Glomerular visceral epithelial cell (primary cell): ENCODE measurements at regions not wholly inside any gene's neighbourhood (a gene's known extent, or its start where the extent isn't known, plus 50 kb on each side); places are given as distances from the start of the nearest gene placed in this dataset.
A peak's percentile ranks its signal among the peaks of the same experiment; 100 is the strongest.

Experiments used
- DNase-seq: peaks from one replicate; pipeline ENCODE4 v3.0.0-alpha.2; 2016; ENCODE audit errors: extremely low spot score

DNA sequence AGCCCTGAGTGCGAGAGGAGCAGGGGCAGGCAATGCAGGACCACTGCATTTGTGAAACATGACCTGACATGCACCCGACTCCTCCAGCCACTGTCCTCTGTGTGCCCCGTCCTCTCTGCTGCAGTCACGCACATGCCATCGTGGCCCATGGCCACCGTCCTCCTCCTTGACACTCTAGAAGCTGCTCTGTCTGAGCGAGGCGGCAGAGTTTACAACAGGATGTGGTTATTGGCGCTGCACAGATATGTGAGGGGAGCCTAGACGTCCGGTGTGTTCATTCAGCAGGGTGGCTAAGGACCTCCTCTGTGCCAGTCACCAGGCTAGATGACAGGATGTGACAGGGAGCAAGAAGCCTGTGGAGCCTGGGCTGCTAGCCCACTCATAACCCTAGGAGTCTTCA lies 277.8 kb downstream of the FOXO1 start:
- peak; percentile 43 for DNase-seq

GRCh38 chr13:40389081-40389641 lies 277.3 kb downstream of the FOXO1 start:
- DNase-seq, result no peak

GRCh38 chr13:40390401-40390916 lies 276.0 kb downstream of the FOXO1 start:
- no peak for DNase-seq

DNA sequence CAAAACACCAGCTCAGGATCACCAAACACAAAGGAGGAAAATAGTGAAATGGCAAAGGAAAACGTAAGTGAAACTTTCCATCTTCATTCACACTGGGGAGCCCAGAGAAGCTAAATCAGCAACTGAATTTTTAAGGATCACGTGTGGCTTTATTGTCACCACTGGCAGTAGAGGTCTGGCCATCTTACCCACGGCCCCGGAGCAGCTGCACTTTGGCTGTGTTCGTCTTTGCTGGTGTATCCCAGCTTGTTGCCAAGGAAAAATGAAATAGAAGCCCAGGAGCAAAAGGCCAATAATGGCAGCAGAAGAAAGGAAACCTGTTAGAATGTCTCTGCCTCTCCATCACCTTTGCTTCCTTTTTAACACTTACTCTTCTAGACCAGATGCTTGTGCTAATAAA lies 274.7 kb downstream of the FOXO1 start:
- DNase-seq, result no peak

- DNase-seq, result no peak
Measured at GRCh38 chr13:40394304-40394985, 272.0 kb downstream of the FOXO1 start.

DNA sequence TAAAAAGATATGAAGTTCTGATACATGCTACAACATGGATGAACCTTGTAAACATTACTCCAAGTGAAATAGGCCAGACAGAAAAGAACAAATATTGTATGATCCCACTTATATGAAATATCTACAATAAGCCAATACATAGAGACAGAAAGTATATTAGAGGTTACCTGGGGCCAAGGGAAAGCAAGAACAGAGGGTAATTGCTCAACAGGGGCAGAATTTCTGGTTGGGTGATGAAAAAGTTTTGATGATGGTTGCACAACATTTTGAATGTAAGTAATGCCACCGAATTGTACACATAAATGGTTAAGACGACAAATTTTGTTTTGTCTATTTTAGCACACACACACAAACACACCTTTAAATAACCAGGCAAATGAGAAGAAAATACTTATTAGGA lies 268.4 kb downstream of the FOXO1 start:
- no peak for DNase-seq

DNA sequence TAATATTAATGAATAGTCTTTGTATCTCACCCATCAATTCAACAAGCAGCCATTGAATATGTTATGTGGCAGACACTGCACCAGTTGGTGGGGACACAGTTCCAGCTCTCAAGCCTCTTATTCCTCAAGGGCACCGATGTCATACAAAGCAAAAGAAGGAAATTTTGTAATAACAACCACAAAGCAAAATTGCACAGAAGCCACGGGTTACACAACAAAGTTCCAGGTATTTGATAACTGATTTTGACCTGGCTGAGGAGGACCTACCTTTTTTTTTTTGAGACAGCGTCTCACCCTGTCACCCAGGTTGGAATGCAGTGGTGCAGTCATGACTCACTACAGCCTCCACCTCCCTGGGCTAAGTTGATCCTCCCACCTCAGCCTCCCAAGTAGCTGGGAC lies 266.7 kb downstream of the FOXO1 start:
- no peak for DNase-seq

DNA sequence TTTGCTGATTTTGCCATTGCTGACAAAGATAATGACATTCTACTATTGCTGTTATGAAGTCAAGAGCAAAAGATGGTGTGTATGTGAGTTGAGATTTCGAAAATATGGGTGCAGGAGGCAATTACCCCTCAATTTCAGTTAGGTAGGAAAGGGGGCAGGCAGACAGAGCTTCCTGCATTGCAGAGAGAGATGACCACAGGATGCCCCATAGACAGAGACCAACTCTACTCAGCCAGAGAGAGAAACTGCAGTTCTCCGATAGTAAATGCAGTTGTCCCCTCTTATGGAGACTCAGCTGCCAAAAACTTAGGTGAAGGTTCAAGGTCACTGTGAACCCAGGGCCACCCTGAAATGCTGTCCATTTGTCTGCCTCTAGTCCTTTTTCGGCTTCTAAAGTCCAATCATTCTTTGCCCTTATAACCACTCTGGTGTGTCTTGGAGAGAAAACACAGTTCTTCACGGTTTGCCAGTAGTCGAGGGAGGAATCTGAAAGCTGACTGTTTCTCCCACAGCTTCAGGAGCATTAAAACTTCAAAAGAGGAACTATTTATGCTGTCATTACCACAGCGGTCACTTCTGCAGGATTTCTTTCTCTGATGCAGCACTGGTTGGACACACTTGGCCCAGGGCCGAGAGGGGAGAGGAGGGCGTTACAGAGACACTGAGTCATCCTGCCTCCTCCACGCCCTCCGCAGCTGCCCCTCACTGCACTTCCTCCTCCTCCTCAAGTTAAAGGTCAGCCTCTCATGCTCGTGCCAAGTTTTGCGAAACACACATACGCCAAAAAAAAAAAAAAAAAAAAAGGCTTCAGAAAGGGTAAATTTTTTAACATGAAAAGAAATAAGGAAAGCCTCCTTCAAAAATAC lies 264.3 kb downstream of the FOXO1 start:
- peak; percentile 97 for DNase-seq

DNA sequence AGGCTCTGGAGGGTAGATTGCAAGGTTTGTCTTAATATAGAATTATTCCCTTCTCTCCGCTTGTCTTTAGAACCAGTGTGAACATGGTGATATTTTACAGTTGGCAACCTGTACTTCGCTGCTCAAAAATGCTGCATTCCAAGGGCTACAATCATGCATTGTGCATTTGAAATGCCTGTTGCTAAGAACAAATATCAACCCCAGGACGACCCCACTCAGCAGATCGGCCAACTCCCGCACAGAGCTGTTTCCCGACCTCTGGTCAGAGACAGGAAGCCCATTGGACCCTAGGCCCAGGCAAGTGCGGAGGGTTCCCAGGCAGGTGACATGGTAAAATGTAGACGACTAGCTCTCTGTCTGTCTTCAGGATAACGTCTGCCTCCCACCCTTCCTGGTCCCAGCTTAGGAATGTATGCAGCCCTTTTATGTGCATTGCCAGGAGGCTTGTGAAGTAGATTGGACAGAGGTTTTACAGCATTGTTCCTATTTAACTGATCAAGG lies 263.5 kb downstream of the FOXO1 start:
- peak; percentile 45 for DNase-seq

GRCh38 chr13:40403509-40404241 lies 262.8 kb downstream of the FOXO1 start:
- no peak for DNase-seq

DNA sequence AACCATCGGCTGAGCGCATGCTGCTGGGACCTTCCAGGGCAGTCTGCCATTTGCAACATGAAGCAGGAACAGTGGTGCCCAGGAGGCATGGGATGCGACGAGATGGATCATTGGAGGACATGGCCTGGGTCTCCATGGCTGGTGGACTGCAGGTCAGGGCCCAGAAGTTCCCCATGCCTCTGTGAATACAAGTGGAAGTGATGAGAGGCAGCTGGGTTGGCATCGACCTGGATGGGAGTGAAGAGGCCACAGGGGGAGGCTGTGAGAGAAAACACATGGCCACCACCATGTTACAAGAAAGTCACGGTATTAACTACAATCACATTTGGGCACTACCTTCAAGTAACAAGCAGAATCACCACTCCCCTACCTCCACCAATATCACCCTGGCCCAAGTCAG lies 262.0 kb downstream of the FOXO1 start:
- DNase-seq, result no peak

- DNase-seq, result no peak
Measured at GRCh38 chr13:40404967-40405716, 261.3 kb downstream of the FOXO1 start.

DNA sequence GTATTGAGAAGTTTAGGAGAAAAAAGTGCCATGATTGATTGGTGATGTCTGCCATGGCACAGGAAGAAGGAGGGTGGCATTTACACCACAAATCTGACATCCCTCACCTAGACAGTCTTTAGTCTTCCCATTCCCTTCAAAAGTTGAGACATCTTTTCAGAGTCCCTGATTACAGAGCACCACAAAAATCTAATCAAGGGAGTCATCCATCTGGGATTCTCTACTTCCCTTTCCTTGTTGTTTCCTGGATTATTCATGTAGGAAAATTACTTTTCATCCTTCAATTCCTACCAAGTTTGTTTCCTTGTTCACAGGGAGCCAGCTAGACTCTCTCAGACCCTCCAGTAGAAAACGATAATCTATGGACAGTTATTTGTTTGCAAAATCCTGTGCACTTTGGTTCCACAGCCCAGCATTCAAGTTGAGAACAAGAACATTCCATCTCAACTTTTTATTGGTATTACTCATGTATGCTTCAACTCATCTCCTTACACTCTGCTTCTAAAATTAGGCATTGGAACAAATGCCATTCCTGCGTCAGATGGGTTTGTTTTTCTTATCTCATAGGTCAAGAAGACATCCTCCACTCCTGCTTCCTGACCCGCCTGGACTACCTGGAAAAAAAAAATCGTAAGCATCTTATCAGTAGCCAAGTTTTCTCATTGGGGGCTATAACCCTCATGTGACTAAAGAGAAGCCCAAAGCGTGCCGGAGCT lies 259.9 kb downstream of the FOXO1 start:
- peak; percentile 14 for DNase-seq

DNA sequence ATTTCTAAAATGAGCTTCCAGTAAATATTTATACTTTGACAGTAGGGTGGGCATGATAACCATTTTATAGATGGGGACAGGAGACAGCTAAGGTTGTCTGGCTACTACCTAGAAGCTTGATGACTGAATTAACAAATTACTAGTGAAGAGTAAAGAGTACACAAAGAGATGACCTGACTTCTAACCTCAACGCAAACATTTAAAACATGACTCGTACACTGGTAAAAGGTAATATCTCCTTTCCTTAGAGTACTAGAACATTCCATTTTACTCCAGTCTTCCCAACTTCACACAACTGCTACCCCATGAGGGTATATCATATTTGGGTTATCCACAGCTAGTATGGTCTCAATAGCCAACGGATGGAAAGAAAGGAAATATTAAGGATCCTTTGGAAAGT lies 258.9 kb downstream of the FOXO1 start:
- DNase-seq, result no peak

DNA sequence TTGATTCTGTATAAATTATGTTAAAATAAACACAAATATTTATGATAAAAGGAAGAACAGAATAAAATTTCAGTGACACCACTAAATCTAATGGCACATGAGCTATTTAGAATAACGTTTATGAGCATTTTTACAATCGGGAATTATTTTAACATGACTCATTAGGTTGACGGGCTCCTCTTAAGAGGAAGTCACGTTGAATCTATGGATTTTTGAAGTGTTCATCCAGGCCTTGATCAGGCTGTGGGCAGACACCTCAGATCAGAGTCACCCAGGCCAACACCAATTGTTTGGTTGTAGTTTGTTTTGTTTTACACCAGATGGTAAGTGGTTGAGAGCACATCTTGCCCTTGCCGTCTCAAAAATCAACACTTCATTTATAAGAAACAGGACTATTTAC lies 257.8 kb downstream of the FOXO1 start:
- DNase-seq, result peak; percentile 40

DNA sequence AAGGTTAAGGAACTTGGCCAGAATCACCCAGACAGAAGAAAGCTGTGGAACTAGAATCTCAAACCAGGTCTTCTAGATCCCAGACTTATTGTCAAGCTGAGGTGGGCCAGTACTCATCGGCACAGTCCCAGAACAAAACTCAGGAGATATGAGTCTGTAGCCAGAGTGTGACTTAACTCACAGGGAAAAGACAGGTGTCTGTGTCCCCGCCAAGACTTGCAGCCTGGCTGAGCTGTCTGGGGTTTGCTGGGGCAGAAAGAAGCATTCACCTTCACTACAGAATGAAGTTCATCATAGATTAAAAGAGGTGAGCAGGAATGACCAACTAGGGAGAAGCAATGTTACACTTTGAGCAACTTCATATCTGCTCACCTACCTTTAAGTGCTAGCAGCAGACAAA lies 257.2 kb downstream of the FOXO1 start:
- DNase-seq, result no peak

DNA sequence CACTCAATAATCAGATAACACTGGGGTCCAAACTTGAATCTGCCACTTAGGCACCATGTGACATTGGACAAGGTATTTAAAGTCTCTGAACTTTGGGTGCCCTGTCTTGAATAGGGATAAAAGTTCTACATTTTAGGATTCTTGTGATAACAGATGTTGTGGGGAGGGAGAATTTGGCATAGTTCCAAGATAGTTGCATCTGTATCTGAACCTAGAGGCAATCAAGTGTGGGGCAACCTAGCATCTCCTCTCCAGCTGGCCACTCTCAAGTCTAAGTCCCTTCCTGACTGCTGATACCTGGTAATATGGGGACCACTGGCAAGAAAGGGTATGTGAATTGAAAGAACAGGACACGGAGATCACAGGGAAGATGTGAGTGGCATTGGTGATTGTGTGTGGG lies 256.1 kb downstream of the FOXO1 start:
- DNase-seq, result no peak

DNA sequence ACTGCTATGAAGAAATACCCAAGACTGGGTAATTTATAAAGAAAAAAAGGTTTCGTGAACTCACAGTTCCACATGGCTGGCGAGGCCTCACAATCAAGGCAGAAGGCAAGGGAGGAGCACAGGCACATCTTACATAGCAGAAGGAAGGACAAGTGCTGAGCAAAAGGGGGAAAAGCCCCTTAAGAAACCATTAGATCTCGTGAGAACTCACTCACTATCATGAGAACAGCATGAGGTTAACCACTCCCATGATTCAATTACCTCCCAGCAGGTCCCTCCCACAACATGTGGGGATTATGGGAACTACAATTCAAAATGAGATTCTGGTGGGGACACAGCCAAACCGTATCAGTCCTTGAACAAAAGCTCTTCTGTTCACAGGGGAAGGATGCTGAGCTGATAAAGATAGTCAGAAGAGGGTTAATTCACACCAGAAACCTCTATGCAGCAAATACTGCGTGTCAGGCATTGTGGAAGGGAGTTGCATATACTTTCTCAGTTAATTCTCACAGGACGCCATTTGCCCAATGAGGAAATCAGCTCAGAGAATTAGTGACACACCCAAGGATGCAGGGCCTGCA lies 246.2 kb downstream of the FOXO1 start:
- DNase-seq, result no peak

GRCh38 chr13:40422588-40423235 lies 243.7 kb downstream of the FOXO1 start:
- no peak for DNase-seq

DNA sequence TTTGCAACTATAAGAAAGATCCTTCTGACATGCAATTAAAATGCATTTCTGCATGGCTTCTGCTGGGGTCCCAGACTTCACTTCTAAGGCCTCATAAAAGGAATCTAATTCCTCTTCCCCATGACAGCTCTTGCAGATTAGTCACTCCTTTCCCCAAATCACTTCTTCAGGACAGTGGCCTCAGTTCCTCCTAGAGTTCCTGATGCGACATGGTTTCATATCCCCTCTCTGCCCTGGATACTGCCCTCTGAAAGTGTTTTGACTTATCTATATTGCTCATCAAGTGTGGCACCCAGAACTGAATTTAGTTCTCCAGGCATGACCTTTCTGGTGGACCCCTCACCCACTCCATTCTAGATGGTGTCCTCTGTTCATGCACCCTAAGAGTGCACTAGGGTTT lies 238.1 kb downstream of the FOXO1 start:
- DNase-seq, result no peak
